Caco-2 (cell line): ENCODE measurements at regions not wholly inside any gene's neighbourhood (a gene's known extent, or its start where the extent isn't known, plus 50 kb on each side); places are given as distances from the start of the nearest gene placed in this dataset.

Experiments used
- BruUV-seq: library from RNA; stranded (reverse); fragments of 400-500 nt; replicated peaks from 2 replicates; lab custom pipeline; 2021; lab: Mats Ljungman, UMichigan
- CTCF ChIA-PET: fragments of 300-600 bp; sonication (Branson Sonifier 250); formaldehyde crosslinking; loops from one replicate; lab custom pipeline; 2022; ENCODE audit warnings: antibody characterized with exemption; lab: Charles Lee
- POLR2A ChIA-PET: fragments of 300-600 bp; sonication (Branson Sonifier 250); formaldehyde crosslinking; loops from one replicate; lab custom pipeline; 2022; ENCODE audit warnings: antibody characterized with exemption; lab: Charles Lee
- DNase-seq, 2 experiments: peaks; one replicate each; pipeline versions ENCODE4 v3.0.0 to v3.0.0-alpha.2; 2020 to 2022
- H3K27me3 ChIP-seq: replicated peaks from 2 replicates; pipeline ENCODE4 v1.6.0; 2011; ENCODE audit warnings: low read length; ENCODE audit not compliant: control insufficient read depth, insufficient read depth
- H3K36me3 ChIP-seq: 2 replicates; pipeline ENCODE4 v1.5.1; 2011; ENCODE audit warnings: low read length; ENCODE audit not compliant: control insufficient read depth, insufficient read depth
- H3K4me1 ChIP-seq: fragments of 250-450 bp; sonication (Bioruptor Pico); 2 replicates; pipeline ENCODE4 v1.5.1; 2020; ENCODE audit warnings: mild to moderate bottlenecking
- H3K4me3 ChIP-seq: 2 replicates; pipeline ENCODE4 v1.5.1; 2011; ENCODE audit warnings: low read depth, mild to moderate bottlenecking, control low read depth, low read length
- H3K9me3 ChIP-seq: fragments of 250-450 bp; sonication (Bioruptor Pico); 2 replicates; pipeline ENCODE4 v1.5.1; 2020; ENCODE audit warnings: mild to moderate bottlenecking, moderate library complexity
- H3K27ac Mint-ChIP-seq: one replicate; pipeline ENCODE4 v1.8.0; 2022; ENCODE audit warnings: mixed read lengths; ENCODE audit not compliant: unreplicated experiment
- H3K27me3 Mint-ChIP-seq: one replicate; pipeline ENCODE4 v1.8.0; 2022; ENCODE audit warnings: mixed read lengths; ENCODE audit not compliant: insufficient read depth, unreplicated experiment
- H3K36me3 Mint-ChIP-seq: one replicate; pipeline ENCODE4 v1.8.0; 2022; ENCODE audit warnings: mild to moderate bottlenecking, mixed read lengths; ENCODE audit not compliant: insufficient read depth, unreplicated experiment
- H3K4me1 Mint-ChIP-seq: one replicate; pipeline ENCODE4 v1.8.0; 2022; ENCODE audit warnings: low read depth, mixed read lengths; ENCODE audit not compliant: unreplicated experiment
- H3K4me3 Mint-ChIP-seq: one replicate; pipeline ENCODE4 v1.8.0; 2022; ENCODE audit warnings: mild to moderate bottlenecking, moderate library complexity, mixed read lengths; ENCODE audit not compliant: unreplicated experiment
- H3K9me3 Mint-ChIP-seq: one replicate; pipeline ENCODE4 v1.8.0; 2022; ENCODE audit warnings: mixed read lengths; ENCODE audit not compliant: unreplicated experiment
- intact Hi-C: fragments of 100-400 bp; cut with micrococcal nuclease; formaldehyde crosslinking; loops from one replicate; pipeline ENCODE4 v1.10.0; 2022; ENCODE audit not compliant: unreplicated experiment
- TF ChIP-seq, protein P1 (sequence below), 2 experiments: fragments of 200-600 bp in 1 of 2; IDR thresholded peaks; 1 replicate in 1 of 2; 2 replicates in 1 of 2; pipeline versions ENCODE4 v1.5.1 to v1.8.0; 2011 to 2022; ENCODE audit warnings: antibody characterized with exemption in 1 of 2, control low read depth in 1 of 2, inconsistent platforms in 1 of 2, low read depth in 1 of 2, low read length in 1 of 2, mild to moderate bottlenecking in 1 of 2, moderate library complexity in 1 of 2; ENCODE audit not compliant: insufficient read depth in 1 of 2, severe bottlenecking in 1 of 2, unreplicated experiment in 1 of 2

DNA sequence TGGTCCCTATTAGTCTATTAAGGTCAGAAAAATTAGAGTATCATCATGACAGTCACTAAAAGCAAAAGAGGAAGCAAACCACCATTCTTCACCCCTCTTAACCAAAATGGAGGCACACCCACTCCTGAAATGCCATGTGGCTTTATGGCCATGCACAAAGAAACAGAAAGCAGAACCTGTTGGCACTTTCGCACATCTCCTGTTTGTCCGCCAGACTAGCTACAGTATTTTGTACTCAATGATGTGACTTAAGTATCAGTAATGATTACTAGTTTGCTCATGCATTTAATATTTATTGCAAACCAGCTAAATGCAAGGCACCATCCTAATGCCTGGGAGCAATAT is 70.2 kb upstream of the GNAO1 start:
- DNase-seq: no peak
- Mint-ChIP-seq H3K4me1 (no peaks in the 10 kb centered on the region), H3K27ac (no peak overlapping the region), H3K27me3 (peaks cover 9% of the 10 kb centered on the region), H3K9me3 (no peaks in the 10 kb centered on the region), H3K36me3 (no peaks in the 10 kb centered on the region), H3K4me3 (no peak overlapping the region)
- intact Hi-C loops: no loop called here
- TF ChIP-seq, protein P1, sequence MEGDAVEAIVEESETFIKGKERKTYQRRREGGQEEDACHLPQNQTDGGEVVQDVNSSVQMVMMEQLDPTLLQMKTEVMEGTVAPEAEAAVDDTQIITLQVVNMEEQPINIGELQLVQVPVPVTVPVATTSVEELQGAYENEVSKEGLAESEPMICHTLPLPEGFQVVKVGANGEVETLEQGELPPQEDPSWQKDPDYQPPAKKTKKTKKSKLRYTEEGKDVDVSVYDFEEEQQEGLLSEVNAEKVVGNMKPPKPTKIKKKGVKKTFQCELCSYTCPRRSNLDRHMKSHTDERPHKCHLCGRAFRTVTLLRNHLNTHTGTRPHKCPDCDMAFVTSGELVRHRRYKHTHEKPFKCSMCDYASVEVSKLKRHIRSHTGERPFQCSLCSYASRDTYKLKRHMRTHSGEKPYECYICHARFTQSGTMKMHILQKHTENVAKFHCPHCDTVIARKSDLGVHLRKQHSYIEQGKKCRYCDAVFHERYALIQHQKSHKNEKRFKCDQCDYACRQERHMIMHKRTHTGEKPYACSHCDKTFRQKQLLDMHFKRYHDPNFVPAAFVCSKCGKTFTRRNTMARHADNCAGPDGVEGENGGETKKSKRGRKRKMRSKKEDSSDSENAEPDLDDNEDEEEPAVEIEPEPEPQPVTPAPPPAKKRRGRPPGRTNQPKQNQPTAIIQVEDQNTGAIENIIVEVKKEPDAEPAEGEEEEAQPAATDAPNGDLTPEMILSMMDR (IDR thresholded peaks at IDR 0.05; ENCODE audit: insufficient read depth in 1 of 2, low read depth in 1 of 2, low read length in 1 of 2, severe bottlenecking in 1 of 2, unreplicated experiment in 1 of 2): no peak
- H3K27me3 ChIP-seq: no peaks in the 10 kb centered on the region
- ChIA-PET CTCF (no interaction called here), POLR2A (no interaction called here)
- no peaks in the 10 kb centered on the region for H3K4me1 ChIP-seq
- no TSS peak for BruUV-seq
- no peaks in the 10 kb centered on the region for H3K9me3 ChIP-seq
- H3K4me3 ChIP-seq: no peak overlapping the region
- H3K36me3 ChIP-seq: no peaks in the 10 kb centered on the region

DNA sequence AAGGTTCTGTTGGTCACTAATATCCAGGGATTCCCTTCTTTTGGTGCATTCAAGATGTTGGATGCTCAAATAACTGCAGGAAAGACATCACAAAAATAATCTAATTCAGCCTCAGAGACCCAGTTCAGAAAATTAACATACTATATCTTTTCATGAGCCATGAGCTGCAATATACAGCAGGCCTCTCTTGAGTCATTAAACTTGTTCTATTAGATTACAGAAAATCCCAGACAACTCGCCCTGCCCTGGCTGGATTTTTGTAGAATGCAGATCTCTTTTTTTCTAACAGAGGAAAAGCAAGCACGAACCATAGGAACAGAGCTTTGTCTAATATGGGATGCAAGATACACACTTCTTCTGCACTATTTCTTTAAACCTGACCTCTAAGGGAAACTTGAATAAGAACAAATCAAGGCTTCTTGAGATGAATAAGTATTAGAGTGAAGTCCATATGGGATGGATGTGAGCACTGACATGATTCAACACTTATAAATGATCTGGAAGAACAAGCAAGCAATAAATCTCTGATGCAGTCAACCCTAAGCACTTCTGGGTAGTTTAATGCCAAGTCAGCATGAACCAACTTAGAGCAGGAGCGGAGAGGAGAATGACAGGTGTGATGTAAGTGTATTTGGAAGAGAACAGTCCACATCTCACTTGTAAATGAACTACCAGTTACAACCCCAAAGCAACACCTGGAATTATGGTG is 70.7 kb upstream of the GNAO1 start:
- no peaks in the 10 kb centered on the region for H3K27me3 ChIP-seq
- Mint-ChIP-seq H3K27me3 (peaks cover 11% of the 10 kb centered on the region), H3K9me3 (no peaks in the 10 kb centered on the region), H3K4me1 (no peaks in the 10 kb centered on the region), H3K4me3 (no peak overlapping the region), H3K27ac (no peak overlapping the region), H3K36me3 (no peaks in the 10 kb centered on the region)
- H3K4me3 ChIP-seq: no peak overlapping the region
- ChIA-PET POLR2A (no interaction called here), CTCF (no interaction called here)
- H3K36me3 ChIP-seq: no peaks in the 10 kb centered on the region
- H3K4me1 ChIP-seq: no peaks in the 10 kb centered on the region
- intact Hi-C loops: no loop called here
- DNase-seq: no peak
- H3K9me3 ChIP-seq: no peaks in the 10 kb centered on the region
- BruUV-seq: no TSS peak
- TF ChIP-seq, protein P1 (IDR thresholded peaks at IDR 0.05; ENCODE audit: insufficient read depth in 1 of 2, low read depth in 1 of 2, low read length in 1 of 2, severe bottlenecking in 1 of 2, unreplicated experiment in 1 of 2): no peak

DNA sequence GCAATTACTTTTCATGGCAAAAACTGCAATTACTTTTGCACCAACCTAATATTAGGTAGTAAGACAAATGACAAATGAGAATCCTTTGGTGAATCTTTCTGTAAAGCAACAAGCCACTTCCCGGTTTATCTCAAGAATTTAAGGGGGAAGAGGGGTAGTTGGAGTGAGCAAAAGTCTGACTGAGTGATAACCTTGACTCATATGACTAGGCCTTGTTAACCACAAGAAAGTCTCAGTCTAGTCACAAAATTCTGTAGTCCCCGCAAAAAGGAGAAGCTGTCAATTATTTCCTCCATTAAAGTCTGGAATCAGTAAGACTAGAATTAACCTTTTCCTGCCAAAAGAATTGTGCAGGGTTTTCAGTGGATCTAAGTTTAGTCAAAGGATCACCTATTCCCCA is 72.2 kb upstream of the GNAO1 start:
- no peak overlapping the region for H3K4me3 ChIP-seq
- H3K4me3 Mint-ChIP-seq: no peak overlapping the region
- H3K27ac Mint-ChIP-seq: no peak overlapping the region
- no peaks in the 10 kb centered on the region for H3K27me3 ChIP-seq
- intact Hi-C loops: no loop called here
- ChIA-PET CTCF (no interaction called here), POLR2A (no interaction called here)
- TF ChIP-seq, protein P1 (IDR thresholded peaks at IDR 0.05; ENCODE audit: insufficient read depth in 1 of 2, low read depth in 1 of 2, low read length in 1 of 2, severe bottlenecking in 1 of 2, unreplicated experiment in 1 of 2): no peak
- H3K4me1 ChIP-seq: no peaks in the 10 kb centered on the region
- no peaks in the 10 kb centered on the region for H3K36me3 ChIP-seq
- H3K4me1 Mint-ChIP-seq: no peaks in the 10 kb centered on the region
- H3K27me3 Mint-ChIP-seq: peaks cover 13% of the 10 kb centered on the region
- H3K9me3 ChIP-seq: no peaks in the 10 kb centered on the region
- no peak for DNase-seq
- no TSS peak for BruUV-seq
- no peaks in the 10 kb centered on the region for H3K36me3 Mint-ChIP-seq
- no peaks in the 10 kb centered on the region for H3K9me3 Mint-ChIP-seq
